SK-N-SH (cell line): ENCODE measurements at regions not wholly inside any gene's neighbourhood (a gene's known extent, or its start where the extent isn't known, plus 50 kb on each side); places are given as distances from the start of the nearest gene placed in this dataset.

ENCODE experiments used
- CTCF ChIA-PET: fragments of 300-600, 350-600 bp; formaldehyde crosslinking; extraction: SDS; loops from one replicate; lab custom pipeline; 2021; lab: Yijun Ruan, JAX
- POLR2A ChIA-PET: fragments of 350-600 bp; sonication (Branson Sonifier 250); formaldehyde crosslinking; extraction: SDS; loops from one replicate; lab custom pipeline; 2020; ENCODE audit warnings: antibody characterized with exemption, inconsistent platforms; lab: Yijun Ruan, JAX
- DNase-seq: peaks from one replicate; pipeline ENCODE4 v3.0.0; 2012
- H2AFZ ChIP-seq: fragments of 200-600 bp; sonication (generic); 2 replicates; pipeline ENCODE4 v1.8.1; 2016; ENCODE audit warnings: antibody characterized with exemption, mild to moderate bottlenecking, low read depth
- H3F3A ChIP-seq: fragments of 200-600 bp; sonication (generic); replicated peaks from 2 replicates; pipeline ENCODE3; 2016; ENCODE audit warnings: antibody characterized with exemption, mild to moderate bottlenecking; ENCODE audit not compliant: insufficient read depth
- H3K27ac ChIP-seq, 2 experiments: fragments of 200-500 bp in 1 of 2; fragments of 200-600 bp in 1 of 2; sonication (Bioruptor generic) in 1 of 2; sonication (generic), shearing (Covaris generic) in 1 of 2; 2 replicates each; pipeline versions ENCODE4 v1.5.1 to v1.6.1; 2014 to 2016; ENCODE audit warnings: low read depth in 2 of 2, inconsistent platforms in 1 of 2, low read length in 1 of 2, mild to moderate bottlenecking in 1 of 2, mixed read lengths in 1 of 2
- H3K27me3 ChIP-seq: fragments of 200-600 bp; sonication (generic), shearing (Covaris generic); 2 replicates; pipeline ENCODE4 v1.6.1; 2016; ENCODE audit warnings: mixed run types; ENCODE audit not compliant: insufficient read depth
- H3K36me3 ChIP-seq, 2 experiments: fragments of 200-500 bp in 1 of 2; fragments of 200-600 bp in 1 of 2; sonication (Bioruptor generic) in 1 of 2; sonication (generic) in 1 of 2; replicated peaks in 1 of 2; 2 replicates each; pipeline versions ENCODE3 to v1.5.1; 2014 to 2016; ENCODE audit warnings: low read length in 1 of 2, mild to moderate bottlenecking in 1 of 2; ENCODE audit not compliant: insufficient read depth in 2 of 2, control insufficient read depth in 1 of 2
- H3K4me1 ChIP-seq, 2 experiments: fragments of 200-500 bp in 1 of 2; fragments of 200-600 bp in 1 of 2; sonication (Bioruptor generic) in 1 of 2; sonication (generic), shearing (Covaris generic) in 1 of 2; 2 replicates each; pipeline versions ENCODE4 v1.5.1 to v1.6.1; 2014 to 2016; ENCODE audit warnings: low read depth in 1 of 2, low read length in 1 of 2, mixed run types in 1 of 2; ENCODE audit not compliant: insufficient read depth in 2 of 2, control insufficient read depth in 1 of 2
- H3K4me2 ChIP-seq: fragments of 200-600 bp; sonication (generic), shearing (Covaris generic); 2 replicates; pipeline ENCODE4 v1.6.1; 2017; ENCODE audit warnings: mixed run types
- H3K4me3 ChIP-seq, 2 experiments: fragments of 200-500 bp in 1 of 2; fragments of 200-600 bp in 1 of 2; sonication (Bioruptor generic) in 1 of 2; sonication (generic), shearing (Covaris generic) in 1 of 2; 2 replicates each; pipeline versions ENCODE4 v1.5.1 to v1.8.1; 2014 to 2016; ENCODE audit warnings: low read depth in 2 of 2, inconsistent platforms in 1 of 2, low read length in 1 of 2, mild to moderate bottlenecking in 1 of 2, mixed read lengths in 1 of 2, moderate library complexity in 1 of 2
- H3K79me2 ChIP-seq: fragments of 200-600 bp; sonication (generic); 2 replicates; pipeline ENCODE4 v1.8.1; 2017; ENCODE audit warnings: mild to moderate bottlenecking; ENCODE audit not compliant: insufficient read depth
- H3K9ac ChIP-seq: fragments of 200-600 bp; sonication (generic); 2 replicates; pipeline ENCODE4 v1.6.1; 2017; ENCODE audit warnings: mixed run types
- H3K9me2 ChIP-seq: fragments of 200-600 bp; sonication (generic); 2 replicates; pipeline ENCODE4 v1.6.1; 2017; ENCODE audit warnings: mixed run types
- H3K9me3 ChIP-seq: fragments of 200-600 bp; sonication (generic); 2 replicates; pipeline ENCODE4 v1.6.1; 2017; ENCODE audit warnings: mixed run types, mild to moderate bottlenecking, moderate library complexity
- H4K20me1 ChIP-seq: fragments of 200-600 bp; sonication (generic); 2 replicates; pipeline ENCODE4 v1.6.1; 2017; ENCODE audit warnings: mild to moderate bottlenecking, mixed run types; ENCODE audit not compliant: insufficient read depth
- CHD2 ChIP-seq: fragments of 150-350 bp; IDR thresholded peaks from 2 replicates; pipeline ENCODE4 v1.6.1; 2018; ENCODE audit warnings: low read length; ENCODE audit not compliant: partially characterized antibody
- GABPA ChIP-seq: IDR thresholded peaks from 2 replicates; pipeline ENCODE4 v1.4.0; 2012; ENCODE audit warnings: low read depth, mild to moderate bottlenecking
- GATA2 ChIP-seq: sonication (generic); formaldehyde crosslinking; IDR thresholded peaks from 2 replicates; pipeline ENCODE4 v1.5.0; 2020; ENCODE audit warnings: mild to moderate bottlenecking, missing genetic modification reagents
- JUND ChIP-seq: IDR thresholded peaks from 2 replicates; pipeline ENCODE4 v1.4.0; 2012
- POLR2AphosphoS5 ChIP-seq: IDR thresholded peaks from 2 replicates; pipeline ENCODE4 v1.6.1; 2012; ENCODE audit warnings: low read depth, low read length
- RAD21 ChIP-seq: IDR thresholded peaks from 2 replicates; pipeline ENCODE4 v1.6.1; 2012; ENCODE audit warnings: mild to moderate bottlenecking, low read length
- SMC3 ChIP-seq: IDR thresholded peaks from 2 replicates; pipeline ENCODE4 v1.6.1; 2012; ENCODE audit warnings: low read depth, low read length, improper control_type of control experiment
- TAF1 ChIP-seq: IDR thresholded peaks from 2 replicates; pipeline ENCODE4 v1.6.1; 2012; ENCODE audit warnings: low read depth, mild to moderate bottlenecking, low read length, moderate library complexity, borderline replicate concordance
- TEAD4 ChIP-seq: IDR thresholded peaks from 2 replicates; pipeline ENCODE4 v1.4.0; 2012; ENCODE audit warnings: mild to moderate bottlenecking, borderline replicate concordance; ENCODE audit not compliant: insufficient read depth
- USF1 ChIP-seq: IDR thresholded peaks from 2 replicates; pipeline ENCODE4 v1.4.0; 2012; ENCODE audit warnings: low read depth, borderline replicate concordance
- WGBS: methylation state at CpG from one replicate; pipeline ENCODE4 v1.1.6; 2017; ENCODE audit warnings: low lambda C conversion rate; 5-methylcytosine and 5-hydroxymethylcytosine counted together

GRCh38 chr2:8469709-8470493, 212.0 kb upstream of the ID2 start:
- no peak for TF ChIP-seq POLR2AphosphoS5
- no peak for TF ChIP-seq CHD2
- TF ChIP-seq RAD21, result no peak
- no peak for TF ChIP-seq SMC3
- no peak for TF ChIP-seq GATA2 (CRISPR knock-in tag)
- no peak for TF ChIP-seq JUND
- no peak for TF ChIP-seq TEAD4
- no peak for TF ChIP-seq USF1
- no peak for TF ChIP-seq GABPA
- 59% methylated on average over 11 of the region's 11 CpGs for WGBS
- no peak overlapping the region for H3K4me2 ChIP-seq
- no peaks in the 10 kb centered on the region for H3K79me2 ChIP-seq
- H3K4me3 ChIP-seq, result no peak overlapping the region
- H3K27me3 ChIP-seq, result no peaks in the 10 kb centered on the region
- H3K9me2 ChIP-seq, result no peaks in the 10 kb centered on the region
- H3K27ac ChIP-seq, result no peak overlapping the region
- ChIA-PET POLR2A (no interaction called here), CTCF (interaction anchor here (0.8 kb wide), 1 partner anchor 223 kb away, joined by 3 read pairs; no protein-coding TSS in a partner anchor)
- H2AFZ ChIP-seq, result no peak overlapping the region
- no peak overlapping the region for H3K9ac ChIP-seq
- DNase-seq, result no peak
- no peaks in the 10 kb centered on the region for H3K36me3 ChIP-seq
- H3K4me1 ChIP-seq, result no peaks in the 10 kb centered on the region
- H3K9me3 ChIP-seq, result no peaks in the 10 kb centered on the region
- no peaks in the 10 kb centered on the region for H4K20me1 ChIP-seq
- H3F3A ChIP-seq, result no peaks in the 10 kb centered on the region

GRCh38 chr2:8472545-8473323, 209.1 kb upstream of the ID2 start:
- Histone ChIP-seq H3K9ac (no peak overlapping the region), H3K27me3 (no peaks in the 10 kb centered on the region), H3K36me3 (no peaks in the 10 kb centered on the region), H3F3A (no peaks in the 10 kb centered on the region), H3K4me2 (no peak overlapping the region), H3K27ac (no peak overlapping the region), H3K4me3 (no peak overlapping the region)
- CTCF ChIA-PET, result interaction anchor here (1.9 kb wide), 1 partner anchor 9 kb away, joined by 5 read pairs; no protein-coding TSS in a partner anchor
- 70% methylated on average over 7 of the region's 7 CpGs for WGBS
- DNase-seq, result no peak
- TF ChIP-seq TAF1, result no peak
- TF ChIP-seq, all 33 proteins: peak for 0
- Histone ChIP-seq H3K9me2 (no peaks in the 10 kb centered on the region), H3K9me3 (no peaks in the 10 kb centered on the region), H3K4me1 (peaks cover 0 to 4% of the 10 kb centered on the region in 2 experiments; a peak in 2 of 4 replicates), H4K20me1 (no peaks in the 10 kb centered on the region), H2AFZ (no peak overlapping the region), H3K79me2 (no peaks in the 10 kb centered on the region)
- POLR2A ChIA-PET, result no interaction called here
